Natural killer cell (primary cell): ENCODE measurements at regions not wholly inside any gene's neighbourhood (a gene's known extent, or its start where the extent isn't known, plus 50 kb on each side); places are given as distances from the start of the nearest gene placed in this dataset.

Source experiments
- ATAC-seq, 3 donors: fragments of 150-1000 bp in 2 of 3; fragments of 200-7000 bp in 1 of 3; cut with Tn5 transposase; 1 replicate in 1 of 3; 2 replicates in 2 of 3; pipeline ENCODE4 v1.10.0; 2021; ENCODE audit warnings: mild to moderate bottlenecking in 2 of 3, moderate library complexity in 2 of 3
- DNase-seq, 2 donors: peaks; one replicate each; pipeline versions ENCODE4 v3.0.0 to v3.0.0-alpha.2; 2013 to 2021; ENCODE audit warnings: mixed read lengths in 1 of 2
- H3K27ac ChIP-seq: one replicate; pipeline ENCODE4 v1.5.1; 2013; ENCODE audit warnings: mild to moderate bottlenecking, low read length
- H3K27me3 ChIP-seq: one replicate; pipeline ENCODE4 v1.6.1; 2013; ENCODE audit warnings: low read length; ENCODE audit not compliant: control insufficient read depth, insufficient read depth
- H3K36me3 ChIP-seq: one replicate; pipeline ENCODE4 v1.6.1; 2013; ENCODE audit warnings: low read length; ENCODE audit not compliant: control insufficient read depth, insufficient read depth
- H3K4me1 ChIP-seq: one replicate; pipeline ENCODE4 v1.6.1; 2013; ENCODE audit warnings: low read length; ENCODE audit not compliant: control insufficient read depth, insufficient read depth
- H3K4me3 ChIP-seq: one replicate; pipeline ENCODE4 v1.5.1; 2013; ENCODE audit warnings: low read length
- H3K9me3 ChIP-seq: one replicate; pipeline ENCODE4 v1.6.1; 2013; ENCODE audit warnings: low read length; ENCODE audit not compliant: control insufficient read depth, insufficient read depth
- H3K27ac Mint-ChIP-seq, 2 donors: one replicate each; pipeline ENCODE4 v1.8.0; 2022; ENCODE audit warnings: mild to moderate bottlenecking in 2 of 2, mixed read lengths in 2 of 2, moderate library complexity in 1 of 2
- H3K27me3 Mint-ChIP-seq, 2 donors: one replicate each; pipeline ENCODE4 v1.8.0; 2022; ENCODE audit warnings: low read depth in 2 of 2, mixed read lengths in 2 of 2
- H3K36me3 Mint-ChIP-seq: one replicate; pipeline ENCODE4 v1.8.0; 2022; ENCODE audit warnings: mixed read lengths
- H3K4me1 Mint-ChIP-seq, 2 donors: one replicate each; pipeline ENCODE4 v1.8.0; 2022; ENCODE audit warnings: mixed read lengths in 2 of 2
- H3K4me3 Mint-ChIP-seq: one replicate; pipeline ENCODE4 v1.8.0; 2022; ENCODE audit warnings: mild to moderate bottlenecking, moderate library complexity, mixed read lengths
- H3K9me3 Mint-ChIP-seq, 2 donors: one replicate each; pipeline ENCODE4 v1.8.0; 2022; ENCODE audit warnings: mixed read lengths in 2 of 2
- CTCF ChIP-seq: fragments of 200-600 bp; IDR thresholded peaks from one replicate; pipeline ENCODE4 v1.8.0; 2022; ENCODE audit warnings: antibody characterized with exemption
- WGBS: methylation state at CpG from one replicate; pipeline ENCODE4 v1.1.7; 2013; ENCODE audit warnings: missing lambda C conversion rate; ENCODE audit not compliant: insufficient coverage; 5-methylcytosine and 5-hydroxymethylcytosine counted together
- intact Hi-C: fragments of 100-400 bp; cut with micrococcal nuclease; formaldehyde crosslinking; loops from one replicate; pipeline ENCODE4 v1.14.2; 2022

- ATAC-seq (peak in 1 of 3 donors; percentile 67), DNase-seq (no peak)
- intact Hi-C loops: no loop called here
- no peaks in the 10 kb centered on the region for H3K9me3 Mint-ChIP-seq
- H3K36me3 Mint-ChIP-seq: no peaks in the 10 kb centered on the region
- no peak overlapping the region for H3K27ac Mint-ChIP-seq
- H3K4me3 Mint-ChIP-seq: no peak overlapping the region
- H3K27ac ChIP-seq: no peak overlapping the region
- no peaks in the 10 kb centered on the region for H3K9me3 ChIP-seq
- peaks cover 2% of the 10 kb centered on the region for H3K27me3 ChIP-seq
- no peaks in the 10 kb centered on the region for H3K36me3 ChIP-seq
- H3K4me1 Mint-ChIP-seq: peaks cover 6 to 10% of the 10 kb centered on the region in 2 donors
- H3K27me3 Mint-ChIP-seq: peaks cover 10 to 31% of the 10 kb centered on the region in 2 donors
- TF ChIP-seq CTCF: no peak
- H3K4me1 ChIP-seq: no peaks in the 10 kb centered on the region
- WGBS: 25% methylated on average over 1 of the region's 2 CpGs
- H3K4me3 ChIP-seq: no peak overlapping the region
These were observed 195.1 kb upstream of the WDR11 start for GRCh38 chr10:120656107-120656506.

GRCh38 chr10:120657371-120657770, 193.8 kb upstream of the WDR11 start:
- Histone ChIP-seq H3K36me3 (no peaks in the 10 kb centered on the region), H3K27me3 (peaks cover 2% of the 10 kb centered on the region), H3K4me3 (no peak overlapping the region), H3K4me1 (no peaks in the 10 kb centered on the region), H3K9me3 (no peaks in the 10 kb centered on the region), H3K27ac (no peak overlapping the region)
- ATAC-seq (no peak), DNase-seq (no peak)
- no peak overlapping the region for H3K4me3 Mint-ChIP-seq
- H3K27ac Mint-ChIP-seq: no peak overlapping the region
- intact Hi-C loops: no loop called here
- no peaks in the 10 kb centered on the region for H3K36me3 Mint-ChIP-seq
- H3K4me1 Mint-ChIP-seq: peaks cover 5 to 6% of the 10 kb centered on the region in 2 donors
- no peak for TF ChIP-seq CTCF
- H3K27me3 Mint-ChIP-seq: peaks cover 16 to 44% of the 10 kb centered on the region in 2 donors
- WGBS: 29% methylated on average over 3 of the region's 3 CpGs
- H3K9me3 Mint-ChIP-seq: no peaks in the 10 kb centered on the region

- Histone ChIP-seq H3K9me3 (no peaks in the 10 kb centered on the region), H3K27me3 (peaks cover 2% of the 10 kb centered on the region), H3K36me3 (no peaks in the 10 kb centered on the region), H3K4me3 (no peak overlapping the region), H3K27ac (no peak overlapping the region), H3K4me1 (no peaks in the 10 kb centered on the region)
- DNase-seq (no peak), ATAC-seq (no peak)
- Mint-ChIP-seq H3K4me1 (peaks cover 5 to 6% of the 10 kb centered on the region in 2 donors), H3K36me3 (no peaks in the 10 kb centered on the region), H3K27me3 (peaks cover 16 to 46% of the 10 kb centered on the region in 2 donors), H3K9me3 (no peaks in the 10 kb centered on the region), H3K27ac (no peak overlapping the region), H3K4me3 (no peak overlapping the region)
- no peak for TF ChIP-seq CTCF
- WGBS: 67% methylated on average over 3 of the region's 4 CpGs
- intact Hi-C loops: no loop called here
These were observed 191.9 kb upstream of the WDR11 start for GRCh38 chr10:120658943-120659885.
